Motor neuron (in vitro differentiated cells): ENCODE measurements at regions not wholly inside any gene's neighbourhood (a gene's known extent, or its start where the extent isn't known, plus 50 kb on each side); places are given as distances from the start of the nearest gene placed in this dataset.
"Not testable (repeated sequence)": the region's sequence is repeated elsewhere in the genome, so short reads cannot be mapped to it uniquely, and the experiment has no call there.

Source experiments
- ATAC-seq, 8 experiments: fragments of 200-7000 bp; cut with Tn5 transposase; replicated peaks in 6 of 8; 2 replicates each; pipeline ENCODE4 v1.8.0; 2021; ENCODE audit warnings: mild to moderate bottlenecking in 8 of 8, moderate library complexity in 8 of 8
- H3K27ac ChIP-seq, 2 donors: fragments of 250-450 bp; sonication (Bioruptor Pico); 2 replicates each; pipeline ENCODE4 v1.9.0; 2021; ENCODE audit warnings: antibody characterized with exemption in 2 of 2, mild to moderate bottlenecking in 2 of 2, moderate library complexity in 1 of 2
- H3K4me1 ChIP-seq, 2 donors: fragments of 250-450 bp; sonication (Bioruptor Pico); replicated peaks in 1 of 2; 2 replicates each; pipeline ENCODE4 v1.6.1; 2021; ENCODE audit warnings: antibody characterized with exemption in 2 of 2, mild to moderate bottlenecking in 2 of 2, moderate library complexity in 1 of 2
- H3K4me3 ChIP-seq, 5 donors: fragments of 250-450 bp; sonication (Bioruptor Pico); 2 replicates each; pipeline ENCODE4 v1.9.0; 2021; ENCODE audit warnings: antibody characterized with exemption in 5 of 5, mild to moderate bottlenecking in 5 of 5, moderate library complexity in 4 of 5
- WGBS, 10 experiments: fragments of 450-650 bp; shearing (Covaris generic); methylation state at CpG; one replicate each; pipeline ENCODE4 v1.0.0; 2022; 5-methylcytosine and 5-hydroxymethylcytosine counted together
- in situ Hi-C, 9 experiments: fragments of 400-800 bp; cut with MboI; loops; one replicate each; pipeline ENCODE4 v1.15.0; 2021; ENCODE audit warnings: low sequenced_read_pairs in 9 of 9, low pct_unique_long_range_greater_than_20kb in 2 of 9; ENCODE audit not compliant: unreplicated experiment in 9 of 9

DNA sequence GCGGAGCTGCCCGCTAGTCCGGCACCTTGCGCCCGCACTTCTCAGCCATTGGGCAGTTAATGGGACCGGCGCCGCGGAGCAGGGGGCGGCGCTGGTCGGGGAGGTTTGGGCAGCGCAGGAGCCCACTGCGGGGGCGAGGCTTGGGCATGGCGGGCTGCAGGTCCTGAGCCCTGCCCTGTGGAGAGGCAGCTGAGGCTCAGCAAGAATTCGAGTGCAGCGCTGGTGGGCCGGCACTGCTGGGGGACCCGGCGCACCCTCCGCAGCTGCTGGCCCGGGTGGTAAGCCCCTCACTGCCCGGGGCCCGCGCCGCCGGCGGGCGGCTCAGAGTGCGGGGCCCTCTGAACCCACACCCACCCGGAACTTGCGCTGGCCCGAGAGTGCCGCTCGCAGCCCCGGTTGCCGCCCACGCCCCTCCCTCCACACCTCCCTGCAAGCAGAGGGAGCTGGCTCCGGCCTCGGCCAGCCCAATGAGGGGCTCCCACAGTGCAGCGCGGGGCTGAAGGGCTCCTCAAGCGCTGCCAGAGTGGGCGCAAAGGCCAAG is 835.0 kb downstream of the TBL1XR1 start:
- in situ Hi-C loops, result no loop called here
- H3K4me1 ChIP-seq, result no peaks in the 10 kb centered on the region
- ATAC-seq, result peak in 2 of 8 experiments; percentile 82 to 93
- WGBS, 10 experiments, result 92 to 100% (median 93%) methylated on average over 2 to 5 of the region's 45 CpGs; no CpG with 5 or more reads in 7 of the 10 experiments
- peak overlapping the region in 1 of 5 donors; percentile 27 for H3K4me3 ChIP-seq
- H3K27ac ChIP-seq, result no peak overlapping the region

DNA sequence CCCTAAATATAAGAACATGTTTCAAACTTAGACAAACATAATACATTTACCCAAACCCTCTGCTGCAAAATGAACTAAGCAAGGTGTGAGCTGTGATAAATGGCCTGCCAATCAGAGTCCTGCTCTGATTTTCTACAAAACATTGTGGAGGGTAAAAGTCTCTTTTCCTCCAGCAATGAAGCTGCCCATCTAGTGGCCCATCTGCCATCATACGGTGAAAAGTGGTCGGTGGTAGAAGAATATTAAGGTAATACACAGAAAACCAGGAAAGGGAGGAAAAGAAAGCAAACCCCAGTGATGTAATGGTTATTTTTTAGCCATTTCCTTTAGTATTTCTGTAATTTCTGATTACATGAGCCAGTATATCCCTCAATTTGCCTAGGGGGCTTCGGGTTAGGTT is 838.1 kb downstream of the TBL1XR1 start:
- H3K4me3 ChIP-seq, result no peak overlapping the region
- in situ Hi-C loops, result no loop called here
- H3K27ac ChIP-seq, result no peak overlapping the region
- no peak for ATAC-seq
- H3K4me1 ChIP-seq, result no peaks in the 10 kb centered on the region
- WGBS, 10 experiments, result 0 to 100% (median 85%) methylated on average over 1 to 3 of the region's 3 CpGs; no CpG with 5 or more reads in 3 of the 10 experiments

- ATAC-seq, result no peak
- Histone ChIP-seq H3K4me3 (no peak overlapping the region), H3K27ac (no peak overlapping the region), H3K4me1 (no peaks in the 10 kb centered on the region)
- in situ Hi-C loops, result no loop called here
Observed at GRCh38 chr3:176357891-176358290, 839.4 kb downstream of the TBL1XR1 start.

GRCh38 chr3:176354843-176355242 is 842.4 kb downstream of the TBL1XR1 start:
- H3K4me3 ChIP-seq, result no peak overlapping the region
- in situ Hi-C loops, result no loop called here
- no peak for ATAC-seq
- WGBS, 10 experiments, result 0 to 100% (median 82%) methylated on average over 1 to 2 of the region's 2 CpGs
- no peaks in the 10 kb centered on the region for H3K4me1 ChIP-seq
- H3K27ac ChIP-seq, result no peak overlapping the region

DNA sequence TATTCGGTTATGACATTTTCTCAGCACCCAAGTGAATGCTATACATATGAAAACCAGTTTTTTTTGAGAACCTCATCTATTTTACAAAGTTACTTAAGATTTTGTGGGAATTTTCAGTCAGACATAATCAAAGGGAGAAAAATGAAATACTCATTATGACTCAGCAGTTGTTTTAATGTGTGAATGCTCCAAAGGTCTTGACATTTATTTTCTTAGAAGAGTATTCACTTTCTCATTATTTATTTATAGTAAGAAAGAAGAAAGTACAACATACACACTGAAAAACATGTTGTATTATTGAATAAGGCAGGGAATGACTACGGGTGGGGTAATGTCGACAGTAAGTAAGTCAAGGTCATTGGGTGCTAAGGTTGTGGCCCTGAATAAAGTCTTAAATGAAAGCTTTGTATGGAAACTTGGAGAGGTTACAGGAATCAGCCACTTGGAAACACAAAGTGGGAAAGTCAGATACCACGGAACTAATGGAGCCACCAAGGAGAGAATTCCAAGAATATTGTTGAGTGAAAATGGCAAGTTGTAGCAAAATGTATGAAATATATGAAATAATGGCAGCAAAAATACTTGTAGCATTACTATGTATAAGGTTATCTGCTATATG is 844.5 kb downstream of the TBL1XR1 start:
- no peak overlapping the region for H3K4me3 ChIP-seq
- no peak for ATAC-seq
- in situ Hi-C loops, result no loop called here
- no peaks in the 10 kb centered on the region for H3K4me1 ChIP-seq
- H3K27ac ChIP-seq, result no peak overlapping the region
- WGBS, 10 experiments, result 0 to 75% (median 59%) methylated on average over 2 to 4 of the region's 4 CpGs

- Histone ChIP-seq H3K4me3 (no peak overlapping the region), H3K27ac (no peak overlapping the region), H3K4me1 (no peaks in the 10 kb centered on the region)
- in situ Hi-C loops, result no loop called here
- 0 to 100% (median 62%) methylated on average over 2 to 4 of the region's 4 CpGs; no CpG with 5 or more reads in 2 of the 10 experiments for WGBS, 10 experiments
- ATAC-seq, result no peak
Observed at GRCh38 chr3:176351408-176351807, 845.9 kb downstream of the TBL1XR1 start.

DNA sequence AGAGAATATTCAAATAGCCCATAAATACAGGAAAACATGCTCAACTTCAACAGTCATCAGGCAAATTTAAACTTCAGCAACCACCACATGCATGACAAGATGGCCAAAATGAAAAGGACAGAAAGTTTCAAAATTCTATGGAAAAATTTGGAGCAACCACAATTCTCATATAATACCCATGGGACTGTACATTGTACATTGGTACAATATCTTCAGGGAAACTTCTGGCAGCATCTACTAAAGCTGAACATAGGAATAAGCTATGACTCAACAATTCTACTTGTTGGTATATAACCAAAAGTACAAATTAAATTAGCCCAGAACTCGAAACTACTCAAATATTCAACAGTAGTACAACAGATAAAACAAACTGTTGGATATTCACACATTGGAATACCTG is 847.6 kb downstream of the TBL1XR1 start:
- 0 to 88% (median 43%) methylated on average over 1 of the region's 1 CpG; no CpG with 5 or more reads in 6 of the 10 experiments for WGBS, 10 experiments
- Histone ChIP-seq H3K27ac (no peak overlapping the region), H3K4me3 (no peak overlapping the region), H3K4me1 (no peaks in the 10 kb centered on the region)
- in situ Hi-C loops, result no loop called here
- no peak for ATAC-seq

- WGBS, 10 experiments, result 0 to 100% (median 52%) methylated on average over 1 to 4 of the region's 4 CpGs; no CpG with 5 or more reads in 1 of the 10 experiments
- Histone ChIP-seq H3K4me3 (no peak overlapping the region), H3K4me1 (no peaks in the 10 kb centered on the region), H3K27ac (no peak overlapping the region)
- in situ Hi-C loops, result no loop called here
- ATAC-seq, result peak in 2 of 8 experiments; percentile 42 to 47
Observed at GRCh38 chr3:176347424-176348146, 849.7 kb downstream of the TBL1XR1 start.

DNA sequence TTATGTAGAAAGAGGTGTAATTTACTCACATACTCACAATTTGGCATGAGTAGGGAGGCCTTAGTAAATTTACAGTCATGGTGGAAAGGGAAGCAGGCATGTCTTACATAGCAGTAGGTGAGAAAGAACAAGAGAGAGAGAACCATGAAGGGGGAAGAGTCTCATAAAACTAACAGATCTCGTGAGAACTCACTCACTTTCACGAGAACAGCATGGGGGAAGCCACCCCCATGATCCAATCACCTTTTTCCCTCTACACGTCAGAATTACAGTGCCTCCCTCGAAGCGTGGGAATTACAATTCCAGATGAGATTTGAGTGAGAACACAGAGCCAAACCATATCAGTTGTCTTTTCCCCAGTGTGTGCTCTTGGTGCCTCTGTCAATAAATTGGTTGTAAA is 855.3 kb downstream of the TBL1XR1 start:
- ATAC-seq, result no peak
- 46 to 100% (median 89%) methylated on average over 1 to 5 of the region's 5 CpGs; no CpG with 5 or more reads in 1 of the 10 experiments for WGBS, 10 experiments
- in situ Hi-C loops, result no loop called here

GRCh38 chr3:176328666-176329065 is 868.6 kb downstream of the TBL1XR1 start:
- WGBS, 10 experiments, result 40 to 100% (median 67%) methylated on average over 1 of the region's 1 CpG; no CpG with 5 or more reads in 1 of the 10 experiments
- H3K4me3 ChIP-seq, result no peak overlapping the region
- H3K27ac ChIP-seq, result no peak overlapping the region
- in situ Hi-C loops, result no loop called here
- no peak for ATAC-seq
- peaks cover 8 to 10% of the 10 kb centered on the region in 2 donors for H3K4me1 ChIP-seq

More for the DNA sequence above, 855.3 kb downstream of the TBL1XR1 start:
- H3K4me3 ChIP-seq, result no peak overlapping the region
- H3K4me1 ChIP-seq, result no peaks in the 10 kb centered on the region
- H3K27ac ChIP-seq, result no peak overlapping the region

DNA sequence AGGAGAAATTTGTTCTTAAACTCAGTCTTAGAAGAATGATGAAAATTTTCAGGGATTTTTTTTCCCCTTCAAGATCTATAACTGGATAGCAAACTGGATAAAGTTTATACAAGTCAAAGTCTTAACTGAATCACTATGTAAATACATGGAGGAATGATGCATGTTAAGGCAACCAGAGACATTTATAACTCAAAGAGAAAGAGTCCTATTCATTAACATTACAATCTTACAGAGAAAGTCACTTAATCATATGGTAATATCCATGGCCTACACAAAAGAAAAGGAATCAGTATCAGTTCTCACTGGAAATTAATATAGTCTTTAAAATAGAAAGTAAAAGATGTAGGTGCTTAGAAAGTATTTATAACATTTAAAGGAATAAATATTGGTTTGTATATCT is 869.1 kb downstream of the TBL1XR1 start:
- peaks cover 8 to 10% of the 10 kb centered on the region in 2 donors for H3K4me1 ChIP-seq
- peak in 3 of 8 experiments; percentile 29 to 57 (median 44) for ATAC-seq

GRCh38 chr3:176326894-176327490 is 870.3 kb downstream of the TBL1XR1 start:
- H3K4me1 ChIP-seq, H3K4me3 ChIP-seq, H3K27ac ChIP-seq, ATAC-seq, in situ Hi-C loops: not testable (repeated sequence)
- 20 to 90% (median 62%) methylated on average over 1 to 2 of the region's 9 CpGs; no CpG with 5 or more reads in 7 of the 10 experiments for WGBS, 10 experiments

More for the DNA sequence above, 869.1 kb downstream of the TBL1XR1 start:
- Histone ChIP-seq H3K27ac (no peak overlapping the region), H3K4me3 (no peak overlapping the region)
- in situ Hi-C loops, result no loop called here

GRCh38 chr3:176321532-176321931 is 875.8 kb downstream of the TBL1XR1 start:
- H3K4me3 ChIP-seq, in situ Hi-C loops, H3K4me1 ChIP-seq, ATAC-seq, H3K27ac ChIP-seq: not testable (repeated sequence)
- WGBS, 10 experiments, result 40 to 90% (median 67%) methylated on average over 1 to 4 of the region's 8 CpGs; no CpG with 5 or more reads in 7 of the 10 experiments
